ENCODE measurements at regions not wholly inside any gene's neighbourhood (a gene's known extent, or its start where the extent isn't known, plus 50 kb on each side); places are given as distances from the start of the nearest gene placed in this dataset.

DNA sequence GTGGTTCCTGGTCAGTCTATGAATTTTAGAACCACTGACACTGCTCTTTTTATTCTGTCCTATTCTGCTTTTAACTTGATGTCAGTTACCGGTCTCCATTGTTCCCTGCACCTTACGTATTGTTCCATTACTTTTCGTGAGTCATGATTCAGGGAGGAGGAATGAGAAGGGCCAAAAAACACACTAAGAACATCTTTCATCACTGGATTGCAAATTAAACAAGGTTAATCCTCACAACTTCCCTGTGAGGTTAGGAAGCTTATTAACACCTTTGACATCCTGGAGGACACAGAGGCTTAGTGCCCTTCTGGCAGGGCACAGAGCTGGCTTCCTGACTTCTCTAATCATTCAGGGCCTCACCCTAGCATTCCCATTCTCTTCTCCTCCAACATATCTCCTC lies 227.6 kb upstream of the SATB1 start:
- TF ChIP-seq TAF1 (conservative IDR thresholded peaks at IDR 0.05) (no peak), HNF4G (IDR thresholded peaks at IDR 0.05) (no peak), RAD21 (IDR thresholded peaks at IDR 0.05) (no peak), GABPA (IDR thresholded peaks at IDR 0.05 in 1 of 2, conservative IDR thresholded peaks at IDR 0.05 in 1 of 2) (no peak), SP1 (IDR thresholded peaks at IDR 0.05) (no peak), RXRA (IDR thresholded peaks at IDR 0.05) (no peak), JUND (IDR thresholded peaks at IDR 0.05) (no peak)
- TF ChIP-seq, protein P1, sequence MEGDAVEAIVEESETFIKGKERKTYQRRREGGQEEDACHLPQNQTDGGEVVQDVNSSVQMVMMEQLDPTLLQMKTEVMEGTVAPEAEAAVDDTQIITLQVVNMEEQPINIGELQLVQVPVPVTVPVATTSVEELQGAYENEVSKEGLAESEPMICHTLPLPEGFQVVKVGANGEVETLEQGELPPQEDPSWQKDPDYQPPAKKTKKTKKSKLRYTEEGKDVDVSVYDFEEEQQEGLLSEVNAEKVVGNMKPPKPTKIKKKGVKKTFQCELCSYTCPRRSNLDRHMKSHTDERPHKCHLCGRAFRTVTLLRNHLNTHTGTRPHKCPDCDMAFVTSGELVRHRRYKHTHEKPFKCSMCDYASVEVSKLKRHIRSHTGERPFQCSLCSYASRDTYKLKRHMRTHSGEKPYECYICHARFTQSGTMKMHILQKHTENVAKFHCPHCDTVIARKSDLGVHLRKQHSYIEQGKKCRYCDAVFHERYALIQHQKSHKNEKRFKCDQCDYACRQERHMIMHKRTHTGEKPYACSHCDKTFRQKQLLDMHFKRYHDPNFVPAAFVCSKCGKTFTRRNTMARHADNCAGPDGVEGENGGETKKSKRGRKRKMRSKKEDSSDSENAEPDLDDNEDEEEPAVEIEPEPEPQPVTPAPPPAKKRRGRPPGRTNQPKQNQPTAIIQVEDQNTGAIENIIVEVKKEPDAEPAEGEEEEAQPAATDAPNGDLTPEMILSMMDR (IDR thresholded peaks at IDR 0.05; ENCODE audit: low read depth, low read length, missing input control): no peak
- TF ChIP-seq, protein P2, sequence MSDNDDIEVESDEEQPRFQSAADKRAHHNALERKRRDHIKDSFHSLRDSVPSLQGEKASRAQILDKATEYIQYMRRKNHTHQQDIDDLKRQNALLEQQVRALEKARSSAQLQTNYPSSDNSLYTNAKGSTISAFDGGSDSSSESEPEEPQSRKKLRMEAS (IDR thresholded peaks at IDR 0.05): no peak
- TF ChIP-seq, protein P3, sequence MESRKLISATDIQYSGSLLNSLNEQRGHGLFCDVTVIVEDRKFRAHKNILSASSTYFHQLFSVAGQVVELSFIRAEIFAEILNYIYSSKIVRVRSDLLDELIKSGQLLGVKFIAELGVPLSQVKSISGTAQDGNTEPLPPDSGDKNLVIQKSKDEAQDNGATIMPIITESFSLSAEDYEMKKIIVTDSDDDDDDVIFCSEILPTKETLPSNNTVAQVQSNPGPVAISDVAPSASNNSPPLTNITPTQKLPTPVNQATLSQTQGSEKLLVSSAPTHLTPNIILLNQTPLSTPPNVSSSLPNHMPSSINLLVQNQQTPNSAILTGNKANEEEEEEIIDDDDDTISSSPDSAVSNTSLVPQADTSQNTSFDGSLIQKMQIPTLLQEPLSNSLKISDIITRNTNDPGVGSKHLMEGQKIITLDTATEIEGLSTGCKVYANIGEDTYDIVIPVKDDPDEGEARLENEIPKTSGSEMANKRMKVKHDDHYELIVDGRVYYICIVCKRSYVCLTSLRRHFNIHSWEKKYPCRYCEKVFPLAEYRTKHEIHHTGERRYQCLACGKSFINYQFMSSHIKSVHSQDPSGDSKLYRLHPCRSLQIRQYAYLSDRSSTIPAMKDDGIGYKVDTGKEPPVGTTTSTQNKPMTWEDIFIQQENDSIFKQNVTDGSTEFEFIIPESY (IDR thresholded peaks at IDR 0.05): no peak
- TF ChIP-seq, protein P4, sequence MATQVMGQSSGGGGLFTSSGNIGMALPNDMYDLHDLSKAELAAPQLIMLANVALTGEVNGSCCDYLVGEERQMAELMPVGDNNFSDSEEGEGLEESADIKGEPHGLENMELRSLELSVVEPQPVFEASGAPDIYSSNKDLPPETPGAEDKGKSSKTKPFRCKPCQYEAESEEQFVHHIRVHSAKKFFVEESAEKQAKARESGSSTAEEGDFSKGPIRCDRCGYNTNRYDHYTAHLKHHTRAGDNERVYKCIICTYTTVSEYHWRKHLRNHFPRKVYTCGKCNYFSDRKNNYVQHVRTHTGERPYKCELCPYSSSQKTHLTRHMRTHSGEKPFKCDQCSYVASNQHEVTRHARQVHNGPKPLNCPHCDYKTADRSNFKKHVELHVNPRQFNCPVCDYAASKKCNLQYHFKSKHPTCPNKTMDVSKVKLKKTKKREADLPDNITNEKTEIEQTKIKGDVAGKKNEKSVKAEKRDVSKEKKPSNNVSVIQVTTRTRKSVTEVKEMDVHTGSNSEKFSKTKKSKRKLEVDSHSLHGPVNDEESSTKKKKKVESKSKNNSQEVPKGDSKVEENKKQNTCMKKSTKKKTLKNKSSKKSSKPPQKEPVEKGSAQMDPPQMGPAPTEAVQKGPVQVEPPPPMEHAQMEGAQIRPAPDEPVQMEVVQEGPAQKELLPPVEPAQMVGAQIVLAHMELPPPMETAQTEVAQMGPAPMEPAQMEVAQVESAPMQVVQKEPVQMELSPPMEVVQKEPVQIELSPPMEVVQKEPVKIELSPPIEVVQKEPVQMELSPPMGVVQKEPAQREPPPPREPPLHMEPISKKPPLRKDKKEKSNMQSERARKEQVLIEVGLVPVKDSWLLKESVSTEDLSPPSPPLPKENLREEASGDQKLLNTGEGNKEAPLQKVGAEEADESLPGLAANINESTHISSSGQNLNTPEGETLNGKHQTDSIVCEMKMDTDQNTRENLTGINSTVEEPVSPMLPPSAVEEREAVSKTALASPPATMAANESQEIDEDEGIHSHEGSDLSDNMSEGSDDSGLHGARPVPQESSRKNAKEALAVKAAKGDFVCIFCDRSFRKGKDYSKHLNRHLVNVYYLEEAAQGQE (IDR thresholded peaks at IDR 0.05): no peak

Measured in liver (tissue), 3 donors.